ENCODE measurements at regions not wholly inside any gene's neighbourhood (a gene's known extent, or its start where the extent isn't known, plus 50 kb on each side); places are given as distances from the start of the nearest gene placed in this dataset.

- no peak for TF ChIP-seq CTCF (IDR thresholded peaks at IDR 0.05)
- no peak for TF ChIP-seq POLR2AphosphoS5 (IDR thresholded peaks at IDR 0.05; ENCODE audit: low read depth, low read length)
These were observed 148.2 kb upstream of the ITGA6 start for GRCh38 chr2:172279214-172279613.

Data from Panc1 (cell line).